ENCODE measurements at regions not wholly inside any gene's neighbourhood (a gene's known extent, or its start where the extent isn't known, plus 50 kb on each side); places are given as distances from the start of the nearest gene placed in this dataset.

DNA sequence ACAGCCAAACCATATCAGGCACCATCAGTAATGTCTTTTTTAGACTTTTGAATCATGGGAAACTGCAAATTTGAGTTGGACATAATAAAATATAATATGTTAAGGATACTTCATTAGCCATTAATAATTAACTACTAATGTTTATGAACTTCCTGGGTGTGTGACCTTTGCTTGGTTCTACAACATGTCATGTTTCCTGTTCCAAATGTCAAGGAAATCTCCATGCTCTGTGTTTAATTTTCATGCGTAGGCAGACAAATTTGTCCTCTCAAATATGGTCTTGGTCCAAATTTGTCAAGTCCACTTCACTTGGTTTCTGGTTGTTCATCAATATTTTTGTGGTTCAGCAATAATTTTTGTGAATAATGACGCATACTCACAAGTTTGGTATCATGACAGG, 410.5 kb downstream of the BMP2 start:
- no peak for DNase-seq

DNA sequence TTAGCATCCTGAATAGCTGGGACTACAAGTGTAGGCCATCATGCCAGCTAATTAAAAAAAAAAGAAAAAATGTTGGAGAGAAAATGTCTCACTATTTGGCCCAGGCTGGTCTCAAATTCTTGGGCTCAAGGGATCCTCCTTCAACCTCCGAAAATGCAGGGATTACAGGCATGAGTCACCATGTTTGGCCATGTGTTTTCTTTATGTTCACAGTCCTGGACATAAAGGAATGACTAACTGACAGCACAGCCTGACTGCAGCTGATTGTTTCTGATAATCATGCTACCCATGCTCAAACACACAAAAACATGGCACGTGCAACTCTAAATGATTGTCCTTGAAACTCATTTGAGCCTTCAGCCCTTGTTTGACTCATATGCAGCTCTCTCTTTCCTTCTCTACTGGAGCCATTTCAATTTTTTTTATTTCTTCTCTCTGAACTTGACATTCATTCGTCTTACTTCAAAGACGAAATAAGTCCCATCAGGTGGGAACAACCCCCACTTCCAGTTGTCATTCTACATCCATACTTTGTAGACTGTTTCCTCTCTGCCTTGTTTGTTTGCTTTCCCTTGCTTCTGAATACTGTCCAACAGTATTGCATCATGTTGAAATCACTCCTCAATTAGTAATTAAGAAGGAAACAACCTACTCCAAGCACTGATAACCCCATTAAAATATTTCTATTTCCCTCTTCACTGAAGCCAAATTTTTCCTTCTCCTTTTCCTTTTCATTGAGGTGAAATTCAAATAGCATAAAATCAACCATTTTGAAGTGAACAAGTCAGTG, 413.0 kb downstream of the BMP2 start:
- no peak for DNase-seq

DNA sequence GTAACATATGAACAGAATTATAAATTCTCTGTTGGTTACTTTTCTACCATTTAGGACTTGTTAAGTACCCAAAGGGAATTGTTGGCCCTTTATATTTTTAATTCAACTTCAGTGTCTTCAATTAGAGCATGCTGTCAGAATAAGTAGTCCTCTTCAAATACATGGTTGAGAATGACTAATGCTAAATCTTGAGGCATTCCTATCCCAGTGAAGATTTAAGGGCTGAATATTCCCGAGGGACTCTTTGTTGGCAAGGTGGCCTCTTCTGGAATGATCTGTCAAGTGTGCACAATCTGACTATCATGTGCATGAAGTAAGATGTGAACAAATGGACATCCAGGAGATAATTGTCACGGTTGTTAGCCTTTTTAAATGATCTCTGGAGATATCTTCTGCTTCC, 421.7 kb downstream of the BMP2 start:
- no peak for DNase-seq

DNA sequence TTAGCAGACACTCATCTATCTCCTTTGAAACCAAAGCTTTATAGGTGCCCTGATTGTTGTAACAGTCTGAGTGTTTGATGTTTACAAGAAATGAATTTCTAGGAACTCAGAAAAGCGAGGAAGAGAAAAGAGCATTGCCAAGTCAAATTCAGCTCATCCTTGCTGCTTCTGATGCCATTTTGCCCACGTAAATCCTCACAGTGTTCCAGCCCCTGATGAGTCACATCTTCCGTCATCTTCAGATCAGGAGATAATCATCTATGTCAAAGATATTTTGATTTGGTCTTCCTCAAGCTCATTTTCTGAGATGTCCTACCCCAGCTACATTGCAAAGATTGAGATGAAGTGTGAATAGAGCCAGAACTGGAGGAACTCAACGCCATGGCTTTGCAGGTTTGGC, 426.2 kb downstream of the BMP2 start:
- DNase-seq: no peak

DNA sequence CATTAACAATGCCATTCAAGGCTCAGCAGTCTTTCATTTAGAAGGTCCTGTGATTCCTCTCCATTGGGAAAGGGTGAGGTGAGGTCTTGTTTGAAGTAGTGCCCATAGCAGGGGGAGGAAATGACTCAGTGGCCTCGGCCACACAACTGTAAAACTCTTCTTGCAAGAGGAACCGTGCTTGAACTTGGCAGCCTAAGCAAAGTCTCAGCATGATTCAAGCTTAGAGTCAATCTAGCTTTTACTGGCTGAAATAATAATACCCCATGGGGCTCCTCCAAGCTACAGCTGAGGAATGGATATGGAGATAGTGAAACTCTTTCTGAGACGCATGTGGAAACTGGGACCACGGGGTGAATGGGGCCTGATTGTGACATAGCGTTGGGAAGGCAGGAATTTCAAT, 428.2 kb downstream of the BMP2 start:
- no peak for DNase-seq

DNA sequence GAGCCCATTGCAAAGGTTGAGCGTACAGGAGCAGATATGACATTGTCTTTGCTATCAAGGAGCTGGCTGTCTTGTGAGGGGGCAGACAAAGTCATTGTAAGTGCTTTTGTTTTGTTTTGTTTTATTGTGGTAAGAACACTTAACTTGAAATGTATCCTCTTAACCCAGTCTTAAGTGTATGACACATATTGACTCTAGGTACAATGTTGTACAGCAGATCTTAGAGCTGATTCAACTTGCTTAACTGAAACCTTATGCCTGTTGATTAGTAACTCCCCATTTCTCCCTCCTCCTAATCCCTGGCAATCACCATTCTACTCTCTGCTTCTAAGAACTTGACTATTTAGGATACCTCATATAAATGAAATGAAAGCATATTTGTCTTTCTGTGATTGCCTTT, 429.0 kb downstream of the BMP2 start:
- DNase-seq: no peak

DNA sequence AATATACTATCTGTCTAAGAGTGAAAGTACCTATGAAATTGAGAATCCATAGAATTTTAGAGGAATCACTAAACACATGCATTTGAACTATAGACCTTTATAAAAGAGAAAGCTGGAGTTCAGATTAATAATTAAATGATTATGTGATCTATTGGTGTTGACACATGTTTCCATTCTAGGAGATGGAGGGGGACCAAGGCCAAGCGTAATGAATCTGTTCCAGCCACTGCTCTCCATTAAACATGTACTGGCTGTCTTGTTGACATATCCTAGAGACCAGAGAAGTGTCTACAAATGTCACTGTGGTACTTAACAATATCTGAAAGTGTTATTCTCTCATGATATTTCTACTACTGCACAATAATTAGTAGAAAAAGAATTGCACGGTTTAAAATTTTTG, 432.4 kb downstream of the BMP2 start:
- no peak for DNase-seq

DNA sequence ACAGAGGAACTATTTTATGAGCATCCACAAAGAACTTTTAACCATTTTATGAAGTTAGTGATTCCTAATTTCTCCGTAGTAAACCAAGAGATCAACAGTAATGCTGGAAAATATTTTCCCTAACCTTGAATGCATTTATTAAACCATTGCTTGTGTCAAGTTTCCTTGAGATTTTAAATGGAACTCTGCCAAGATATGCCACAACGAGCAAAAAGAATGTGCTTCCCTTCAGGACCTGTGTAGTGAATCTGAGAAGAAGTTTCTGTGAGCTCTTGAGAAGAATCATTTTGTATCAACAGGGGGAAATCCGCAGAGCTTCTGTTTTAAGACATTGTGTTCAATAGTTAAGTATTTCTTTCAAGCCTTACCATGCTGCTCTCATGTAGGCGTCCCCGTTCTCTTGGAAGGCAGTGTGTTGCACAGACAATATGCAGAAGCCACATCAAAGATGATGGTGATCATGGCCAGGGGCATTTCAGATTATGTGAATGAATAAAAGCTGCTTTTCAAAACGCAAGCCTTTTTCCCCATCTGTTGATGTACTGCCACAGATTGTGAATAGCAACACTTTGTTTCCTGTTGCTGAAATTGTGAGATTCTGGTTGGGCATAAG, 439.8 kb downstream of the BMP2 start:
- DNase-seq: no peak

DNA sequence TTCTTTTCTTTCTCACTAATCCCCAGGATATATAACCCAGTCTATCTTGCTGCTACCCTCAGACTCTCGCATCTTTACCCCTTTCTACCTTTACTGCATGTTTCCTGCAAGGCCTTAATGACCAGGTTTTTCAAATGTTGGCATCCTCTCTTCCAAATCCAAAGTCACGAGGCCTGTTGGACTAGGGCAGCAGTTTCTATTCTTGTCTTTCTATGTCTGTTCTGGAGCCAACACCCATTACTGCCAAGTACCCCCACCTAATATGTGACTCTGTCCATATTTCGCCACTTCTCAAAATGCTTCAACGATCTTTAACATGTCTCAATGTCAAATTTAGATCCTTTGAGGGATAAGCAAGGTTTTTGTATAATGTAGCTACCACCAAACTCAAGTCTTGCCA, 443.4 kb downstream of the BMP2 start:
- no peak for DNase-seq

DNA sequence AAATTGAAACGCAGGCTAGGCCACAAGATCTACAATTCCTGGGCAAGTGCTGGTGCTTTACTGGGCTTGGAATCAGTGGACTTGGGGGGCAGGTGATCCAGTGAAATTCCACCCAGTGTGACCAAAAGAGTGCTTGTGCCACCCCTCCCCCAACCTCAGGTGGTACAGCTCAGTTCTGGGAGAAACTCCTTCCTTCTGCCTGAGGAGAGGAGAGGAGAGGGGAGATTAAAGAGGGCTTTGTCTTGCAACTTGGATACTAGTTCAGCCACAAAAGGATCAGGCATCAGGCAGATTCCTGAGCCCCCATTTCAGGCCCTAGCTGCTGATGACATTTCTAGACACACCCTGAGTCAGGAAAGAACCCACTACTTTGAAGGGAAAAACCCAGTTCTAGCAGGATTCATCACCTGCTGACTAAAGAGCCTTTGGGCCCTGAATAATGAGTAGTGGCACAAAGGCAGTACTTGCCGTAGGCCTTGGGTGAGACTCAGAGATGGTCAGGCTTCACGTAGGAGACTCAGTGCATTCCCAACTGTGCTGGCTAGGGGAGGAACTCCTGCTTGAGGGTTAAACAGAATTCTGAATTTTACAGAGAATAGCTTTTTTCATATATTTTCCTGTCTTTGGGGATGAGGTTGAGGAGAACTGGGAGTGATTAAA, 446.7 kb downstream of the BMP2 start:
- no peak for DNase-seq

DNA sequence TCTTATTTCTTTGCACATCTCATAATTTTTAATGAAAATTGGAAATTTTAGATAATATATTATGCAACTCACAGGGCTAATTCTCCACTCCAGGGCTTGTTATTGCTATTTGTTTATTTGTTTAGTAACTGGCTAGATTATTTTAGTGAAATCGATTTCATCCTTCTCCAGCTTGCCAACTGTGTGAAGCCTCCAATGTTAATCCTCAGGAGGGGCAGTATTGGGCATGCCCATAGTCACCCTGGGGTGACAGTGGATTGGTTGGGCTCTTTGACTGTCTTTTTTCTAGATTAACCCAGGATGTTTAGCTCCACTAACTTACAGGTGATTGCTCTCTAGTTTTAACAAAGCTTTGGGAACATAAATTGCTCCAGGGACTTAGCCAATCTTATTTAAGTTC, 450.1 kb downstream of the BMP2 start:
- DNase-seq: no peak

DNA sequence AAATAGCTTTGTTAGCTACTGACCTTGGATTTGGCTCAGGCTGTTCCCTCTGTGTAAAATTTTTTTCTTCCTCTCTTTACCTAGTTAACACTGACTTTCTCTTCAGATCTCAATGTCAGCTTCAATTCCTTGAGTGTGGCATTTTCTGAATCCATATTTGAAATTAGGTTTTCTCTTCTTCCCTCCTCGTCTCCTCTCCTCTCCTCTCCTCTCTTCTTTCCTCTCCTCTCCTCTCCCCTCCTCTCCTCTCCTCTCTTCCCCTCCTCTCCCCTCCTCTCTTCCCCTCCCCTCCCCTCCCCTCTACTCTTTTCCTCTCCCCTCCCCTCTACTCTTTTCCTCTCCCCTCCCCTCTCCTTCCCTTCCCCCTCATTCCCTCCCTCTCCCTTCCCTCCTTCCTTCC, 453.3 kb downstream of the BMP2 start:
- DNase-seq: no peak

DNA sequence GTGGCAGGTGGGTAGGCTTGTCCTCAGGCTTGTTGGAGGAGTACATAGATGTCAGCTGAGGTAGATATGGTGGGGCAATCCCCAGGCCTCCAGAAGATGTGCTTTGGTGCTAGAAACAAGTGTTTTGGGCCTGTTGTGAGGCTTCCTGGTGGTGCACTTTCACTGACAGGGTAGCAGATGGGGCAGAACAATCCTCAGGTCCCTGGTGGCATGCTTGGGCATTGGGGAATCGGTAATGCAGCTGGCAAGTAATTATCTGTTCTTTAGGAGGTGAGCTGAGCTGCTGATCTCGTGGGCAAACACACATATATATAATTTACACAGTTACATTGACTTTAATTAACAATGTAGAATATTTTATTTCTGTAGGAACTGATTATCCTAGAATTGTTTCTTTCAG, 458.7 kb downstream of the BMP2 start:
- no peak for DNase-seq

DNA sequence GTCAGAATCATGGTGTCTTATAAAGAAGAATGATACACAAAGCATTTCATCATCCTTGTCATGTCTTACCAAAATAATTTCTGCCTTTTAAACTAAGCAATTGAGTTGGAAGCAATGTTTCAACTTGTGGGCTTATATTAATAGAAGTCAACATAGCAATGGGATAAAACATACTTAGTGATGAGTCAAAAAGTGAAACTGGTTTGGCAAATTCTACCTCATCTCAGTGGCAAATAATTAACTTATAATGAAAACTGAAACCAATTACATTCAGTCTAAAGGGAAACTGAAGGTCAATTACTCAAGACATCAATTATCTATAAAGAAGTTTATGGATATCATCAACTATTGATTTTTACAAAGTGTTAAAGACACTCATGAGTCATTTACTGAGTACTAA, 463.8 kb downstream of the BMP2 start:
- no peak for DNase-seq

DNA sequence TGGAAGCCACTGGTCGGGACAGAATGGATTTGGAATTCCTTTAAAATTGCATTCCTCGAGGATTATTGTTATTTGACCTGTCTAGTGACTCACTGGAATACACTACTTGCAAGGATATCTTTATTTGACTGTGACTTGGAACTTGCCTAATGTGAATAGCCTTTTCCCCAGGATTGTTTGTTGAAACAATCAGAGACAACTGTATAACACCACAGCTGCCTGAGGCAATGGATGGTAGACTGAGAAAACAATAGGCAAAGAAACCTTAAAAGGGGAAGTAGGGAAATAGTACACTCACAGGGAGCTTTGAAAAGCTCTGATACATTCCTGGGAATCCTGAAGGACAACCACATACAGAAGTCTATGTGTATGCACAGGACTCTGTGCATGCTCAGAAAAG, 465.3 kb downstream of the BMP2 start:
- DNase-seq: no peak

DNA sequence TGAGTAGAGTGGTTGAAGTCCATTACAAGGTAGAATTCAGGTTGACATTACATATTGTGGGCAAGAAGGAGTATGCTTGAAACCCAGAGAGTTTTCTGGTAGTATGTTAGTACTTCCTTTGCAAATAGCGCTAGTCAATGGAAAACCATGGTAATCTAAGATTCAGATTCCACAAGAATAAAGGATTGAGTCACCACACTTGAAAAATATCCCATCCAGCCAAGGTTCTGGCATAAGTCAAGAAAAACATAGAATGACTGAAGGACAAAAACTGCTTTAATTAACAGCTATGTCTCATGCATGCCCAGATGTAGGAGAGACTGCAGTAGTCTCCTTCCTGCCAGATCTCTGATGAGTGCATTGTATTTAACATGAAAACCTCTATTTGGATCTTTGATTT, 469.8 kb downstream of the BMP2 start:
- no peak for DNase-seq

DNA sequence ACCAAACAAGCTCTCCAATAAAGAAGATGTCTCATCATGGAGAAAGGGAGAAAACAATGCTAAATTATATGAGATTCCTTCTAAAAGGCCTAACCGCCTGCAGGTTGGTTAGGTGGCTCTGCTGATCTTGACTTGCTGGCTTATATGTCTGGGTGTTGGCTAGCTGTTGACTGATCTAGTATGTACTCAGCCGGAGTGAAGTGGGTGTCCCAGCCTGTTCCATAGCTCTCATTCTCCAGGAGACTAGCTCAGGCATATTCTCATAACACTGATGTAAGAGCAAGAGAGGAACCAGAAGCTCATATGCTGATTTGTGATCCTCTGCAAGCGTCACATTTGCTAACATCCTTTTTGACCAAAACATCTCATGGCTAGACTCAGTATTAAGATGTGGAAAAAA, 473.0 kb downstream of the BMP2 start:
- no peak for DNase-seq

DNA sequence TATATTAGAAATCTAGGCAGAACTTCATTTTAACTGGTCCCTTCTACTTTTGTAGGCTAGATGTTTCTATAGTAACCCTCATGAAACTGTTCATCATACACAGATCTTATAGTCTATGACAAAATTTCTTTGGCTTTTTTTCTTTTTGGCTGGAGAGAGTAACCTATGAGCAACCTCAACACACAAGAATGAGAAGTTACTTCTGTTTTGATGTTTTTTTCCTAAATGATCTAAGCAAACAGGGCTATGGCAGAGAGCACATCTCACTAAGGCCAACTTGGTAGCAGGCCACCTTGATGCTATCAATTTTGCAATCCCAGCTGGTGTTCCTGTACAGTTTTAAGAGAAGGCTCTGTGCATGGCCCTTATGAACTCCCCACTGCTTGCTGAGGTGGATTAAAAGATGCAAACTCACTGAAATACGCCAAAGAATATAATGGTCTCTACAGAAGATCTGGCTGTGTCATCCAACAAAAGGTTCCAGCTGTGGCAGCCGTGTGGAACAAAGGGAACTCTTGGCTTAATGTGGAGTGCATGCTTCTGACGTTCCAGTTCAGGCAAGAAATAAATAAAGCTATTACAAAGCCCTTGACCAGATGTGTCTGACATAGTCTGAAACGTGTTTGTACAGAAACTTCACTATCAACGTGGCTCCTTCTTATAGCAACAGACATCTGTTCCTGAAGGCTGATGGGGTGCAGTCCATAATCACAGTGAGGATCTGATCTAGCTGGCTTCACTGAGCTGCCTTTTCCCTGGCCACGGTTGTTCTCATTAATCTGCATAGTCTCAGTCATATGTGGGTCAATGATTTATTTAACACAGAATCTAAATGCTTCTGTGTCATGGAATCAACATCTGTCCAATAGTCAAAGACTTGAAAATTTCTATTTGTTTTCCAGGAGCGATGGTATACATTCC, 481.1 kb downstream of the BMP2 start:
- DNase-seq: no peak

DNA sequence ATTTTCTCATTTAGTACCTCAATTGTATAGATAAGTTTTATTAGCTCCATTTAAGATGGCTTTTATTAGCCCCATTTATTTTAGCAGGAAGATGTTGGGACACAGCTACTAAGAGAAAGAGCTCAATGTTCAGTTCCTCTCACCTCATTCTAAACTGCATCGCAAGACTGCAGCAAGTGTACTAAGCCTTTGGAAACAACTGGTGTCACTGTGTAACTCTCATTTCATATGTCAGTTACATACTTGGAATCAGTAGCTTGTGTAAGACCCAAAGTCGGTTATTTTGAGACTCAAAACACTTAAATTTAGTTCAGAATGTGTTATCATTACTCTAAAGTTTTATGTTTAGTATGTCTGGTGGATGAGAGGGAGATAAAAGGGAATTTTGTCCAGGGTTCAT, 482.9 kb downstream of the BMP2 start:
- DNase-seq: no peak

DNA sequence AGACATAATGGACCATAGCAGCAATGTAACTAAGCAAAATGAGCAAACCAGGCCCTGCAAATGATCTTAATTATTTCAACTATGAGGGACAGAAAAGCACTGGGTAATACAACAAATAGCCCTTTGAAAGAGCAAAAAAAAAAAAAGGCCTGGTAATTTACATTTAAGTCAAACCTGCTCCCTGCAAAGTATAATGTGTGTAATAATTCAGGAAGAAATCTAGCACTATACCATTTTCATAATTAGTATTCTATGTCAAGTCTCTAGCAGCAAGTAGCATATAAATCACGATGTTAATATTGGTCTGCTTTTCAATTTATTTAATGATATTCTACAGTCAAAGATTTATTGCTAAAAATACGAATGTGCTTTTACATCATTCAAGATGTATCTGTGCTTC, 489.6 kb downstream of the BMP2 start:
- DNase-seq: no peak

DNA sequence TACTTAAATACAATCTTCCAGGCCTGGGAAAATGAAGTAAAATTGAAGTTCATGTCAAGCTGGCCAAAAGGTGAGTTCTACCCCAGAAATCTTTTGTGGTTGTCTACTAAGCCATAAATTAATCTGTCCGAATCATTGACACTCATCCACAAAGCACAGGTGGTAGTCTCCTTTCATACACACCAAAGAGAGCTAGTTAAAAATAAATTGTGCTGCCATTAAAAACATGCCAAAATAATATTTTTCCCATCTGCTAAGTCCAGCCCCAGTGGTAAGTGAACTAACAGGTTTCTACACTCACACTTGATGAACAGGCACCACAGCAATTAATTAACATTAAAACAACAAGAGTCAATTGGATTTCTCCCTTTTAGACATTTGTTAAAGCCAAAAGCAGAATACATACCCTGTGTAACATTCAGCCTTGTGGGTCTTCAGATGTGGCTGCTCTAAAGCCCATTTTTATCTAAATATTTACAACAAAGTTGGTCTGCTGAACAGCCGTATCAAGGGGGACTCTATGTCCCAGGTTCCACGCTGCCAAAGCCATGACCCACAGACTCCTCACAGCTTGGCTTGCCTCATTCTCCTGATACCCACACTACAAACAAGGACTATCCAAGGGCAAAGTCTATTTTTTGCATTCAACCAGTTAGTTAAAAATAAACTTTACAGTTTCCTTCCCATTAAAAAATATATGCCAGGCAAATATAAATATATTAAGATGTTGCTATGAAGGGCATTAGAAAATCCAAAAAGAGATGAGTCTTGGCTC, 490.4 kb downstream of the BMP2 start:
- DNase-seq: no peak

DNA sequence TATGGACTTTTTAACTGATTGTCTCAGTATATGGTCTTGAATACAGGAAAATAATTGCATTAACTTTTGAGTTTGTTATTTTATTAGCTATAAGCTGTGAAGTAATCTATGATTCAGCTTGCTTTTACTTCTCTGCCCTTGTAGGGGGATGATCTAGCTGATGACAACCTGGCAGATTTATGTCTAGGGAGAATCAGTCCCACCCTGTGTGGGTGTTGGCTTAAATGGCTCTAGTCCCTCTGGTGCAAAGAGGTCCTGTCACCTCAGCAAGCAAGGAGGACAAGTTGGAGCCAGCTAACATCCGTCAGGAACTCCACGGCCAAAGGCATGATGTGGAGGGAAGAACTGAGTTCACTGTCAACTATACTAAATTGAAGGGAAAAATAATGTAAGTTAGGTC, 495.3 kb downstream of the BMP2 start:
- DNase-seq: no peak

DNA sequence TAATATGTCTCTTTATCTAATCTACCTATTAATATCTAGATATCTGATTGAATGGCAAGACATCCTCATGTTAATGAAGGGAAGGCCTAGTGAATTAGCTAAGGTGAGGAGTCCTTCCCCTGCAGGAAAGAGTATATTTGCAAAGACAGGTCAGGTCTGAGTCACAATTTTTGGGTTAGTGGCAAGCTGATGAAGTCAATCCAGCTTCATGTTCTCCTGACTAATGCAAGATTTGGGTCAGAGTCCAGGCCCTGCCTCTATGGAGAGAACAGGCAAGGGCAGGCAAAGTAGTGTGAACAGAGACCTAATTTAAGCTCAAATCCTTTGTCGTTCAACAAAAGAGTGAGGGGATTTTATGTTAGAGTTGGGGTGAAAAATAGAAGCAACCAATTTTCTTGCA, 496.7 kb downstream of the BMP2 start:
- no peak for DNase-seq
